ENCODE measurements at regions not wholly inside any gene's neighbourhood (a gene's known extent, or its start where the extent isn't known, plus 50 kb on each side); places are given as distances from the start of the nearest gene placed in this dataset.

GRCh38 chr4:110978761-110979160 is 355.9 kb upstream of the PITX2 start:
- no peak for TF ChIP-seq CTCF (IDR thresholded peaks at IDR 0.05; ENCODE audit: low read depth, low read length, missing control alignments)
- Histone ChIP-seq H3K4me3 (ENCODE audit: low read depth, low read length) (no peak overlapping the region), H3K27me3 (replicated peaks) (no peaks in the 10 kb centered on the region), H3K36me3 (replicated peaks) (no peaks in the 10 kb centered on the region), H3K27ac (no peak overlapping the region)
- no peak for DNase-seq
- in situ Hi-C loops (cut with HindIII; ENCODE audit: low pct_ligation_motif_present, low sequenced_read_pairs): no loop called here

- Histone ChIP-seq H3K27ac (no peak overlapping the region), H3K36me3 (replicated peaks) (no peaks in the 10 kb centered on the region), H3K4me3 (ENCODE audit: low read depth, low read length) (no peak overlapping the region), H3K27me3 (replicated peaks) (no peaks in the 10 kb centered on the region)
- no peak for DNase-seq
- no peak for TF ChIP-seq CTCF (IDR thresholded peaks at IDR 0.05; ENCODE audit: low read depth, low read length, missing control alignments)
- in situ Hi-C loops (cut with HindIII; ENCODE audit: low pct_ligation_motif_present, low sequenced_read_pairs): no loop called here
Measured at GRCh38 chr4:110982486-110982885, 359.6 kb upstream of the PITX2 start.

- Histone ChIP-seq H3K27ac (no peak overlapping the region), H3K27me3 (replicated peaks) (no peaks in the 10 kb centered on the region), H3K36me3 (replicated peaks) (no peaks in the 10 kb centered on the region), H3K4me3 (ENCODE audit: low read depth, low read length) (no peak overlapping the region)
- TF ChIP-seq CTCF (IDR thresholded peaks at IDR 0.05; ENCODE audit: low read depth, low read length, missing control alignments): no peak
- DNase-seq: no peak
- in situ Hi-C loops (cut with HindIII; ENCODE audit: low pct_ligation_motif_present, low sequenced_read_pairs): no loop called here
Measured at GRCh38 chr4:110988722-110989121, 365.8 kb upstream of the PITX2 start.

GRCh38 chr4:110989125-110989524 is 366.2 kb upstream of the PITX2 start:
- in situ Hi-C loops (cut with HindIII; ENCODE audit: low pct_ligation_motif_present, low sequenced_read_pairs): no loop called here

GRCh38 chr4:110994781-110995180 is 371.9 kb upstream of the PITX2 start:
- no peaks in the 10 kb centered on the region for H3K36me3 ChIP-seq (replicated peaks)
- H3K4me3 ChIP-seq (ENCODE audit: low read depth, low read length): no peak overlapping the region
- in situ Hi-C loops (cut with HindIII; ENCODE audit: low pct_ligation_motif_present, low sequenced_read_pairs): no loop called here
- TF ChIP-seq CTCF (IDR thresholded peaks at IDR 0.05; ENCODE audit: low read depth, low read length, missing control alignments): no peak
- no peak for DNase-seq
- no peaks in the 10 kb centered on the region for H3K27me3 ChIP-seq (replicated peaks)
- no peak overlapping the region for H3K27ac ChIP-seq

More at GRCh38 chr4:110989125-110989524, 366.2 kb upstream of the PITX2 start:
- Histone ChIP-seq H3K27me3 (replicated peaks) (no peaks in the 10 kb centered on the region), H3K36me3 (replicated peaks) (no peaks in the 10 kb centered on the region), H3K4me3 (ENCODE audit: low read depth, low read length) (no peak overlapping the region), H3K27ac (no peak overlapping the region)
- TF ChIP-seq CTCF (IDR thresholded peaks at IDR 0.05; ENCODE audit: low read depth, low read length, missing control alignments): no peak
- no peak for DNase-seq

GRCh38 chr4:110998320-110998719 is 375.4 kb upstream of the PITX2 start:
- Histone ChIP-seq H3K27me3 (replicated peaks) (no peaks in the 10 kb centered on the region), H3K4me3 (ENCODE audit: low read depth, low read length) (no peak overlapping the region), H3K27ac (no peak overlapping the region), H3K36me3 (replicated peaks) (no peaks in the 10 kb centered on the region)
- TF ChIP-seq CTCF (IDR thresholded peaks at IDR 0.05; ENCODE audit: low read depth, low read length, missing control alignments): no peak
- in situ Hi-C loops (cut with HindIII; ENCODE audit: low pct_ligation_motif_present, low sequenced_read_pairs): no loop called here
- DNase-seq: no peak

All from brain microvascular endothelial cell (primary cell).